ENCODE measurements at regions not wholly inside any gene's neighbourhood (a gene's known extent, or its start where the extent isn't known, plus 50 kb on each side); places are given as distances from the start of the nearest gene placed in this dataset.

- no peaks in the 10 kb centered on the region for H3K36me3 ChIP-seq
- H3K27ac ChIP-seq: no peak overlapping the region
- H3K27me3 ChIP-seq: peaks cover 0 to 4% of the 10 kb centered on the region in 2 donors
- intact Hi-C loops (cut with DNase I; ENCODE audit: low total_unique reads): no loop called here
- H3K4me3 ChIP-seq: no peak overlapping the region
- no peak for DNase-seq
- no peaks in the 10 kb centered on the region for H3K4me1 ChIP-seq
- no peaks in the 10 kb centered on the region for H3K9me3 ChIP-seq
- no peak for TF ChIP-seq CTCF (IDR thresholded peaks at IDR 0.05)
- no peak for TF ChIP-seq POLR2A (IDR thresholded peaks at IDR 0.05)
Measured at GRCh38 chr1:222241410-222241809, 306.5 kb downstream of the HHIPL2 start.

- Histone ChIP-seq H3K36me3 (no peaks in the 10 kb centered on the region), H3K4me1 (no peaks in the 10 kb centered on the region), H3K27me3 (peaks cover 0 to 2% of the 10 kb centered on the region in 2 donors), H3K9me3 (no peaks in the 10 kb centered on the region), H3K27ac (no peak overlapping the region), H3K4me3 (no peak overlapping the region)
- no peak for TF ChIP-seq CTCF (IDR thresholded peaks at IDR 0.05)
- no peak for TF ChIP-seq POLR2A (IDR thresholded peaks at IDR 0.05)
- no peak for DNase-seq
- intact Hi-C loops (cut with DNase I; ENCODE audit: low total_unique reads): no loop called here
Measured at GRCh38 chr1:222240536-222241181, 307.2 kb downstream of the HHIPL2 start.

- intact Hi-C loops (cut with DNase I; ENCODE audit: low total_unique reads): no loop called here
- Histone ChIP-seq H3K4me1 (no peaks in the 10 kb centered on the region), H3K4me3 (no peak overlapping the region), H3K27ac (no peak overlapping the region), H3K36me3 (no peaks in the 10 kb centered on the region), H3K9me3 (no peaks in the 10 kb centered on the region), H3K27me3 (no peaks in the 10 kb centered on the region)
- TF ChIP-seq CTCF (IDR thresholded peaks at IDR 0.05): no peak
- TF ChIP-seq POLR2A (IDR thresholded peaks at IDR 0.05): no peak
- DNase-seq: no peak
Measured at GRCh38 chr1:222239130-222239529, 308.8 kb downstream of the HHIPL2 start.

- Histone ChIP-seq H3K4me3 (no peak overlapping the region), H3K36me3 (no peaks in the 10 kb centered on the region), H3K4me1 (no peaks in the 10 kb centered on the region), H3K27ac (no peak overlapping the region), H3K9me3 (no peaks in the 10 kb centered on the region), H3K27me3 (no peaks in the 10 kb centered on the region)
- intact Hi-C loops (cut with DNase I; ENCODE audit: low total_unique reads): no loop called here
- DNase-seq: no peak
- no peak for TF ChIP-seq POLR2A (IDR thresholded peaks at IDR 0.05)
Measured at GRCh38 chr1:222234351-222234750, 313.6 kb downstream of the HHIPL2 start.

- H3K9me3 ChIP-seq: no peaks in the 10 kb centered on the region
- H3K27ac ChIP-seq: no peak overlapping the region
- H3K4me1 ChIP-seq: no peaks in the 10 kb centered on the region
- H3K27me3 ChIP-seq: no peaks in the 10 kb centered on the region
- no peak overlapping the region for H3K4me3 ChIP-seq
- DNase-seq: no peak
- H3K36me3 ChIP-seq: no peaks in the 10 kb centered on the region
- TF ChIP-seq CTCF (IDR thresholded peaks at IDR 0.05) (no peak), POLR2A (IDR thresholded peaks at IDR 0.05) (no peak)
- intact Hi-C loops (cut with DNase I; ENCODE audit: low total_unique reads): no loop called here
Measured at GRCh38 chr1:222233444-222234158, 314.3 kb downstream of the HHIPL2 start.

All from uterus (tissue), 3 donors.